ENCODE measurements at regions not wholly inside any gene's neighbourhood (a gene's known extent, or its start where the extent isn't known, plus 50 kb on each side); places are given as distances from the start of the nearest gene placed in this dataset.

DNA sequence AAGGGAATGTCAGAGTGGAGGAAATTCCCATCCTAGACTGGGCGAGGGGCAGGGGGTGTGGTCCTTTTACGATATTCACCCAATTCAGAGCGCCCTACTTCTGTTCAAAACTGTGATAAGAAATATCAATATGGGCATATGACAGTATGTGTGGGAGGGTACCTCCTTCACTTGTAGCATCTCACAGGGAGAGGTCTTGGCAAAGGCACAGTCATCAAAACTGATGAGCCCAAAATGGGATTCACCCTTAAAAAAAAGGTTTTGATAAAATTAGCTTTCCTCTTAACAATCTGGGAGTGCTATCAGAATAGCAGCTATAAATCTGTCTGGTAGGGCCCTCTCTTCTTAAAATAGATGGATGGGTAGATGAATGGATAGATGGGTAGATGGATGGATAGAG lies 967.8 kb upstream of the RBFOX1 start:
- DNase-seq (ENCODE audit: extremely low spot score, insufficient read length, low read depth) (no peak), FAIRE-seq (no peak)

DNA sequence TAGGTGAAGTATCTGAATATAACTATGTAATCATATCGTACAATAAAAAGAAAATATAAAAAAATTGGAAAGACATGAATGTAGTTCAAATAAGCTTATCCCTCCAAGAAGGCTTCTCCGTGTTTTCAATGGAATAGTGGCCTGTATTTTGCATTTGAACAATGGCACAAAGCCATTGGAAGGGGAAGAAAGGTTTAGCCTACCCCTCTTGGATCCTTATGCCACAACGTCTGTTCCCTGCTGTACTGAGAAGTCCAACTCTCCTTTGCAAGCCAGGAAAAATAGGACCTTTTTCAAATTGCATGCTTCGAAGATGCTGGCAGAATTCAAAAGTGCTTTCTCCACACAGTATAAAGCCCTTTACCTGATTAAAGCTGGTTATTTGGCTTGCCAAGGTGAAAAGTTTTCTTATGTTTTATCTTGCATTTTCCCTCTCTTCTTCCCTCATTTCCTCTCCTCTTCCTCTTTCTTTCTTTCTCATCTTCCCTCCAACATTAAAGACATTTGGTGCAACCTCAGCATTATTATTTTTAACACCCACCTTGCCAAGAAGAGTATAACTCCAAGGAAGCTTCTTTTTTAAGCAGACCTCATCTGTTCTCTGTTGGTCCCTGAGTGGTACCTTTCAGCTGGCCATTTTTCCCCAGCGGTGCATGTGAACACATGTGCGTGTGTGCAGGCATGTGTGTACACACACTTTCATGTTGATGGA lies 968.6 kb upstream of the RBFOX1 start:
- DNase-seq (ENCODE audit: extremely low spot score, insufficient read length, low read depth) (no peak), FAIRE-seq (no peak)

DNA sequence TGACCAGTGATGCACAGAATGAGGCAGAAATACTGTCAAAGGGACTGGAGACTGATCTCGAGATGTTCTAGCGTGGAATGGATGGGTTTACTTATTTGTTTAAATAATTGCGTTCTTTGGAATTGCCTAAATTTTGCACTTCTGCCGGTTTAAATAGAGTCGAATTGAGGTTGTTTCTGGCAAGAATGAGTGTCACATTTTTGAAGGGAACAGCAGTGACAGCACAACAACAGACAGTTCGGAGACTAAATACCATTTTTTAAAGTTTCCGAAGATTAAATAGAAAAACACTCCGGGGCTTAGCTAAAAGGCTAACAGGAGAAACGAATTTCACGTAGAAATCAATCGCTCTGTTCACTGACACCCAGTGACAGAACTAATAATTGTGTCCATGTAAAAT lies 969.2 kb upstream of the RBFOX1 start:
- DNase-seq (ENCODE audit: extremely low spot score, insufficient read length, low read depth) (no peak), FAIRE-seq (no peak)

DNA sequence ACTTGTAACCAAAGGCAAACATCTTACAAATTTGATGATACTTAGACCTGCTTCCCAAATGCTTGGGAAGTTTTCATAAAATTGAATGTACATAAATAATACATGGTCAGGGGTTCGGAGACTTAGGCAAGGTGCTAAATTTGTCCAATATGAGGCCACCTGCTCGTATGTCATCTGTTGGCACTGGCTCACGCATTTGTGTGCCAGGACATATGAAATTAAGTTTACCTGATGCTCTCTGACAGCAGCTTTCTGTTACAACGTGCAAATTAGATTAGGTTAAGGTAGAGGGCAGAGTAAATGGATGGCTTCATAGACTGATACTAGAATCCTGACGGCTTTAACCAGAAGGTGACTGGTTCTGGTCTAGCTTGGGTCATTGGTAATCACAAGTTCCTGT lies 970.3 kb upstream of the RBFOX1 start:
- DNase-seq (ENCODE audit: extremely low spot score, insufficient read length, low read depth) (no peak), FAIRE-seq (no peak)

DNA sequence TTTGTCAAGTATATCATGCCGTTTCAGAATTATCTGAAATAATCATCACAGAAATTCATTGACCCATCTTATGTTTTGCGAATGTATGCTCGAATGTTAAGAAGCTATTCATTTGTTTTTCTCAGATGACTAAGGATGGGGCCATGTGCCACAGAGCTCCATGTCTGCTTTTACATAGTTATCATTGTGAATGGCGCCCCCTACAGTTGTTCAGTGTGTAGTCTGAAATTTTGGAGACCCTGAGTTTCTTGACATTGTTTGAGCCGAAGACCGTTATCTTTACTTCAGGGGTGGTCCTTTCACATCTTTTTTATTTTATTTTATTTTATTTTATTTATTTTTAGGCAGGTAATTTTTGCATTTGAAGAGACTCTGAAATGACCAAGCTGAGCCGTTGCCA lies 972.0 kb upstream of the RBFOX1 start:
- DNase-seq (ENCODE audit: extremely low spot score, insufficient read length, low read depth), result no peak
- no peak for FAIRE-seq

DNA sequence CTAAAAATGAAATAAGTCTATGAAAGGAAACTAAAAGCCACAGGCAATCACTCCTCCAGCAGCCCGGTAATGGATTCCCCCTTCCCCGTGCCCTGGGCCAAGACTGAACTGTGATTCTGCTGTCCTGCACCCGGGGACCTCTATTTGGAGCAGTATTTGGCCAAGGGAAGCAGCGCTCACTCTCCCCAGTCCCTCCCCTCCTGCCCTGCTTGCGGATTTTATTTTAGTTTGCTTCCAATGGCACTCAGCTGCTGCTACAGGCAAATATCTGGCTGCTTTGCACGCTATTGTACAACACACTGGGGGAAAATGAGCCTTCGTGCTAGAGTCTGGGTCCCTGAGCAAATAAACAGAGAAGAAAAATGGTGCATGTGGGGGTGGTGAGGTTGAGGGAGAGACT lies 975.7 kb upstream of the RBFOX1 start:
- FAIRE-seq, result no peak

DNA sequence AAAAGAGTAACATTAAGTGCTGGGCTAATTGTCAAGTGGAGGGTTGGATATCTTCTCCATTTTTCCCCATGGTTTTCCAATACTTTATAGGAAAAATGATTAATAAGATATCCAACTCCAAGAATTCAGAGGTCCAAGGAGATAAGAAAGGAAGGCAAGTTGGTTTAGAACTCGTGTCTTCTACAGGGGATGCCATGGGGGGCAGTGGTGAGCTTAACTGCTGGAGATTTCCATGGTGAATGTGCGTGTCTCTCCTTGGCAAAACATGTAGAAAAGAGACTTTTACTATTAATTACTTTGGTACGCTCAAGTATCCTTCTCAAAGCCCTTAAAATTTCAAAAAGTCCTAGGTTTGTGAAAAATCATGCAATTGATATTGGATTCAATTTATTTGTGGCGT lies 982.9 kb upstream of the RBFOX1 start:
- FAIRE-seq, result no peak
- DNase-seq (ENCODE audit: extremely low spot score, insufficient read length, low read depth), result no peak

More for the DNA sequence above, 975.7 kb upstream of the RBFOX1 start:
- no peak for DNase-seq (ENCODE audit: extremely low spot score, insufficient read length, low read depth)

DNA sequence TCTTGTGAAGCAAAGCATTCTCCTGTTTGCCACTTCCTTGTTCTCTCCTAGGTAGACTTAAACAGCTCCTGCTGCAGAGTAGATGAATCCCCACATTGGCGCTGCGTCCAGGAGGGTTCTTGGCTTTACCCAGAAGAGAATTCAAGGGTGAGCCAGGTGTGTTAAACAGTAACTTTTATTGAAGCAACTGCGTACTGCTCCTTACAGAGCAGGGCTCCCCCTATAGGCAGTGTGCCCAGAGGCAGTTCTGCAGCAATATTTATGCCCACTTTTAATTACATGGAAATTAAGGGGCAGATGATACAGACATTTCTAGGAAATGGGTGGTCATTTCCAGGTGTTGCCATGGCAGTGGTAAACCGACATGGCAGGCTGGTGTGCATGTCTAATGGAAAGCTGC lies 987.6 kb upstream of the RBFOX1 start:
- no peak for DNase-seq (ENCODE audit: extremely low spot score, insufficient read length, low read depth)
- FAIRE-seq, result no peak

DNA sequence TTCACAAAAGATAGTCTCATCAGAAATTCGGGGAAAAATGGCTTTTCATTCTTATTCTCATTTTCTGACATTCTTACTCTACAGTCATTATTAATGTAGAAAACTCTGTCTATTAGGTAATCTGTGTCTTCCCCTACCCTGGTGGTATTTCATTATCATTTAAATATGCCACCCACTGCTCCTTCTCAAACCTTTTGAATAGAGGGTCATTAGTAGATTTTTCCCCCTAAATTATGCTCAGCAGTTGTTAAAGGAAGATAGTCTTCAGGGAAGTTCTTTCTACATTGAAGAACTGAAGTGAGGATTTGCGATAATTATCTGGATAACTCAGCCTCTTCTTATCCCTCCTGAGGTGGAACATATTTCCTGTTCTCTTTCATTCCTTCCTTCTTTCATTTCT lies 989.5 kb upstream of the RBFOX1 start:
- FAIRE-seq, result no peak
- DNase-seq (ENCODE audit: extremely low spot score, insufficient read length, low read depth), result no peak

DNA sequence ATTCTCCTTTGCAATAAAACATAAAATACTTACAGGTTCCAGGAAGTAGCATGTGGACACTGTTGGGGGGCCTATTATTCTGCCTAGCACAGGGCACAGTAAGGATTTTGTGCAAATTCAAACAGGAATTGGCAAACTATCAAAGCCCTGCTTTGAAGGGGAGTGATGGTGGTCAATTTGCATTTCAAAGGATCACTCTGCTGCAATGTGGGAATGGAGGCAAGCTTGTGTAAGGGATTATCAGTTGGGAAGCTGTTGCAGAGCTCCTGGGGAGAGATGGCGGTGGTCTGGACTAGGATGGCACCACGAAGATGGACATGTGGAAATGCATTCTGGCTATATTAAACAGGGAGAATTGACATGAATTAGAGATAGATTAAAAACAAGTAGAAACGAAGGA lies 990.7 kb upstream of the RBFOX1 start:
- FAIRE-seq (no peak), DNase-seq (ENCODE audit: extremely low spot score, insufficient read length, low read depth) (no peak)

DNA sequence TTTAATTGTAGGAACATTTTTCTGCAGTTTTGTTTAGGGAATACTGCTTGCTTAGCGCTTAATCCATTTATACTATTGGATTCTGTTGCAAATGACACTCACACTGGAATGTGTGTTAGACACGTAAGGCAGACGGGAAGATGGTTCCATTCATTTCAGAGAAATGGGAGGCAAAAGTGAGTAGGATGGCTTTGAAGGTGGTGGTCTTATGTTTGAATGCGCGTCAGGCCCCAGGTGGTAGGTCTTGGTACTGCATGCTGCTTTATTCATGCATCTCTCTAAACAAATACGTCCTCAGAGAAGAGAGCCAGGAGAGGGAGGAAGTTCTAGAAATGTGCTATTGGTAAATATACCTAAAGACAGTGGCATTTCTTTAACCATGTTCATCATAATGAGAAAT lies 997.6 kb upstream of the RBFOX1 start:
- FAIRE-seq (no peak), DNase-seq (ENCODE audit: extremely low spot score, insufficient read length, low read depth) (no peak)

DNA sequence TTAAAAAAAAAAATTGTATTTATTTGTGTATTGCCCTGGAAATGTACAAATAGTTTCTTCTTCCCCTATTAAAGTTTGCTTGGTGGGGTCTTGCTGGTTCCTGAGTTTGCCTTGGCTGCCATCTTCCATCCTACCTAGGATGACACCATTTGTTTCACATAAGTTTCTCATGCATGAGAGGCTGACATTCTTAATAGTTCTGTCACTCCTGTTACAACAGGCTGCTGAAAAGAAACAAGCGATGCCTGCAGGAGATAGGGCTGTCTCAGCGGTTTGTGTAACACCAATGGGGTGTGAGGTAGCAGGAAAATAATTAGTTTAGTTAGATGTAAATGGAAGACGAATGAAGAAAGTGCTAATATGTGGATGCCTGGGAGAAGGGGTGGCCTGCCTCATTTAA lies 1000.9 kb upstream of the RBFOX1 start:
- FAIRE-seq, result no peak
- no peak for DNase-seq (ENCODE audit: extremely low spot score, insufficient read length, low read depth)

DNA sequence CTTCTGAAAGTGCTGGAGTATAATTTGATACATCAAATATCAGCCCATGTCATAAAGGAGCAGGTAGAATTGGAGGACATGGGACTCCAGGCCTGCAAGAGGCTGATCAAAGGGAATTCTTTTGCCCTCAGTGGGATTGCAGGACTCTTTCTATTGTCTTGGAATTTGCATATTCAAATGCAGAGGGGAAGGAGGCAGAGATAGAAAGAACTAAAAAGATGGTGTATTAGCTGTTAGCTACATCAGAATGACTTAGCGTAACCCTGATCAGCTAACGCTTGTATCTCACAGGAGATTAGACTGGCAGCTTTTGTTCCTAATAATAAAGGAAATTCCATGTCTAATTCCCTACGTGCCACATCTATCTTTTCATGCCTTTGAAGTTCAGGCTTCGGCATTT lies 1014.7 kb upstream of the RBFOX1 start:
- DNase-seq (ENCODE audit: extremely low spot score, insufficient read length, low read depth), result no peak
- FAIRE-seq, result no peak

DNA sequence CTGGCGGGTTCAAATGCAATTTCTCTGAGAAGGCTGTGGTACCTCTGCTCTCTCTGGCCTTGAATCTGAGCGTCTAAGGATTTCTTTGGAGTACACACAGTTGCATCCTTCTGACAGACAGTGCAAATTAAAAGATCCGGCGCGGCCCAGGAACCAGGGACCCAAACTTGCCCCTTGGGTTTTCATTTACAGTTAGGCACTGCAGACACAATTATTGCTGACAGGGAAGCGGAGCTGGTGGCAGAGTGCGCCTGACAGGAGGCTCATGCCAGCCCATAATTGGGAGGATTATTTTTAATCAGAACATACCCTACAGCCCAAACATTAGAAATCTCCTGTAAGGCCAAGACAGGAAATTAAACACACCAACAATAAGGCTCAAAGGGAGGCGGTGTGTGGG lies 1023.4 kb upstream of the RBFOX1 start:
- no peak for FAIRE-seq
- DNase-seq (ENCODE audit: extremely low spot score, insufficient read length, low read depth), result no peak

DNA sequence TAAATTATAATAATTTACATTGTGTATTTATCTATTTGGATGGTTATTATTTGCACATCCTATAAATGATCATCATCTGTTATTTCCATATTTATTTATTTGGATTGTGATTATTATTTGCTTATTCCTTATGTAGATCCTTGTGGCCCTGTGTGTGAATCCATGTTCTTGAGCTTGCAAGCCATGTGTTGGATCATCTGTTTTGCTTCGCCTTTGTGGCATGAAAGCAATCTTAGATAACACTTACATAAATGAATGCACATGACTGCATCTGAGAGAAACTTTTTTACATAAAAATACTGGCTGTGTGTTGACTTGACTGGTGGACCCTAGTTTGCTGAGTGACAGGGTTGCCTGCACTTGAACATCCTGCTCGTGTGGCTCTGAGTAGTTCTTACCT lies 1024.5 kb upstream of the RBFOX1 start:
- DNase-seq (ENCODE audit: extremely low spot score, insufficient read length, low read depth) (no peak), FAIRE-seq (no peak)

DNA sequence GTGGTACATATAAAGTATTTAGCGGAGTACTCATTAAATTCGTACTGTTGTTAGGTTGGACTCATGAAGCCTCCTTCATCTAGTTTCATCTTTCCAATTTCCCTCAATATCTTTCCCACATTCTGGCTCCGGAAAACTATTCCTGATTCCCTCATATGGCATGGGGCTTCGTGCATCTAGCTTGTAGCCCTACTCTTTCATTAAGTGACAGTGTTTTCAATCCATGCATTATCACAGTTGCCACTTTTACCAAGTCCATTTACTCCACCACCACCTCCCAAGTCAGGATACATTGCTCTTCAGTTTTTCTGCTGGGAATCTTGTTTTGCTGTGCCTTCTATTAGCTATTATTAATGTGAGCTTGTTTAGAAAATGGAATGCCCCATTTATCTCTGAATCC lies 1032.1 kb upstream of the RBFOX1 start:
- DNase-seq (ENCODE audit: extremely low spot score, insufficient read length, low read depth) (no peak), FAIRE-seq (no peak)

DNA sequence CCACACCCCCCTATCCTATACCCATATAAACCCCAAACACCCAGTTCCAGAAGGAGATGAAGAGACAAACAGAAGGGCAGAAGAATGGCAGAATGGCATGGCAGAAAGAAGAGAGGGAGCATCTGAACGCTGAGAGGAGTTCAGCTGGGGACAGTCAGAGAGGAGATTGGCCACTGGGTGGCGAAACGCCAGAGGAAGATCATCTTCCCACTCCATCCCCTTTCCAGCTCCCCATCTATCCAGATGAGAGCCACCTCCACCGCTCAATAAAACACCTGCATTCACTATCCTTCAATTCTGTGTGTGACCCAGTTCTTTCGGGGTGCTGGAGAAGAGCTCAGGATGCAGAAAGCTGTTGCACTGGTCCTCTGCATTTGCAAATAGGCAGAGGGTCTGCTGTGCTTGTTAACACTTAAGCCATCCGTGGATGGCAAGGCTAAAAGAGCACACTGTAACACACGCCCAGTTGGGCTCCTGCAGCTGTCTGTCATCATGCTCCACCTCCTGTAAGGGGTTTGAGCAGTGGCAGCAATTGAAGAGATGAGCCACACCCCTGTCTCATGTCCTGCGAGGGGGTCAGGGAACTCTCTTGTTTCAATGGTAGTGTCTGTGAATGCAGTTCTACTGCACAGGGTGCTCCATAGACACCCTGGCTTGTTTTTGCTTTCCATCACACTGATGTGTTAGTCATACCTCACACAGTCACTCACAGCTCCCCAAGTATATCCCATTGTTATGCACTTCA lies 1034.8 kb upstream of the RBFOX1 start:
- FAIRE-seq, result no peak
- no peak for DNase-seq (ENCODE audit: extremely low spot score, insufficient read length, low read depth)

DNA sequence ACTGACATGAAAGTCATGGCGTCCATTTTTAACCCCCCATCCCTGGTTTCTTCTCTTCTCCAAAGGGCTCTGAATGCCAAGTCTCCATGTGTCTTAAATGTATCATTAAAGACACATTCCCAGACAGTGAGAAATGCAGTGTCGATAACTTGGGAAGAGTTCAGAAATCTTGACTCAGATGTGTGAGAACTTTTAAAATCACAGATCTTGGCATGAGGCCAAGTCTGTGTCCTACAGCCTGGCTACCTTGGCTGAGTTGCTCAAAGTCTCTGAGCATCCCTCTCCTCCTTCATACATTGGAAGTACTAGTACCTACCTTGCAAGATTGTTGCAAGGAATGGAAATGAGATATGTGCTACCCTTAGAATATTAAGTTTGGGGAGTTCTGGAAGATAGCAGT lies 1046.5 kb upstream of the RBFOX1 start:
- DNase-seq (ENCODE audit: extremely low spot score, insufficient read length, low read depth), result no peak
- no peak for FAIRE-seq

DNA sequence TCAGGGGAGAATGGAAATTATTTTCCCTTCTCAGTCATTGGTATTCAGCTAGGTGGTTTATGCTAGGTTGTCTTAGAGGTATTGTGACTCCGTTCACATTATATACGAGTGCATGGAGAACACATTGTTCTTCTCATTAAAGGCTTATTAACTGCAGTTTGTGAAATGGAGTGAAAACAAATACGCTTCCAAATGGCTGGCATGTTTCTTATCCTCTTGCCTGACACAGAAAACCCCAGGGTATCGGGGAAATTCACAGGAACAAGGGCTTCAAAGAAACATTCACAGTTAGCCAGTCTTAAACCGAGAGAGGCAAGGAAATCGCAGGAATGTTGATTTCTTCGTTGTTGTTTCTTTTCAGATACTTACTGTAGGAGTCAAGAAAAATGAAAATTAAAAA lies 1047.9 kb upstream of the RBFOX1 start:
- no peak for DNase-seq (ENCODE audit: extremely low spot score, insufficient read length, low read depth)
- FAIRE-seq, result no peak

DNA sequence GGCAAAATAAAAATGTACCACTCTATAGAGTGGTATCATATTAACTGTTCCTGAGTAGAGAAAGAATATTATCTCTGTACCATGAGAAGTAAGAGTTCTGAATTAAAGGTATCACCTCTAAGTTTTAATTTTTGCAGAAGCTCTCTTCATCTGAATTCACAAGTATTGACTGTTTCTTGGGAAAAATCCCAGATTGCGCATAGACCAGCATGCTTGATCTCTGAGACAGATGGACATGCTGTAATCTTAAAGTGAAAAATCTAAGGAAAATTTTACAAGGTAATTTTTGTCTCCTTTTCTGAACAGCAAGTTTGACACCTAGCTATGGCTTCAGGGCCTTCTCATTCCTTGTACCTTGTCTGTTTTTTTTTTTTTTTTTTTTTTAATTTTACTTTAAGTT lies 1050.7 kb upstream of the RBFOX1 start:
- DNase-seq (ENCODE audit: extremely low spot score, insufficient read length, low read depth) (no peak), FAIRE-seq (no peak)

DNA sequence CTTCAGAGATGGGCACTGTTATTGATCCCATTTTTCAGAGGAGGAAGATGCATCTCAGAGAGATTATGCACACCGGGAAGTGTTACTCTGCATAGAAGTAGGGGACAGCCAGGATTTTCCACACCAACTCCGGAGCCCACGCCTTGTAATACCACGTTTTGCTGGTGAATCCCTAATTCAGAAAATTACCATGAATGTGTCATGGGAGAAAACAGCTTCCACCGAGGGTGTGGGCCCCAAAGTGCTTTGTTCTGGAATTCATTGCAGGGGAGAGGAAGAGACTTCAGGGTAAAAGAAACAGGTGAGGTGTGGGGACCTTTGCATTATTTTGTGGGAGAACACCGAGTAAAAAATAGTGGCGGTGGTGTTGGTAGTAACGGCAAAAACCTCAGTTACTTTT lies 1051.4 kb upstream of the RBFOX1 start:
- FAIRE-seq (no peak), DNase-seq (ENCODE audit: extremely low spot score, insufficient read length, low read depth) (no peak)

DNA sequence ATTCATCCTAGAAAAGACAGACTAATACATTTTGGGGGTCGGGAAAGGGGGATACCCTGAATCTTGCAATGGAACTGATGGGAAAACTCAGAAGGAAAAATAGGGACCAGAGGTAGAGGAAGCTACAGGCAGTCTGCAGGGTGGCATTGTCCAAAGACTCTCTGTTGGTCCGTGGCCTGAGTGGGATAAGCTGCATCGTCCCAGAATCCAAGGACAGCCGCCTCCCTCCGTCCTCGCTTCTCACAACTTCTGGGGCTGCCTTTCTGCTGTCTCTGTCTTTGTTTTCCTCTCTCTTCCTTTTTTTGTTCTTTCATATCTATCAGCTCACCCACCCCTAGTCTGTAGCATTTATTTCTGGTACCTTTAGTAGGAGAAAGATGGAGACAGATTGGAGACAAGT lies 1052.6 kb upstream of the RBFOX1 start:
- FAIRE-seq, result no peak
- no peak for DNase-seq (ENCODE audit: extremely low spot score, insufficient read length, low read depth)
